ENCODE measurements at regions not wholly inside any gene's neighbourhood (a gene's known extent, or its start where the extent isn't known, plus 50 kb on each side); places are given as distances from the start of the nearest gene placed in this dataset.
"Not testable (repeated sequence)": the region's sequence is repeated elsewhere in the genome, so short reads cannot be mapped to it uniquely, and the experiment has no call there.

- peak in 1 of 2 donors; percentile 26 for DNase-seq
Measured at GRCh38 chr1:88519156-88519555, 164.9 kb upstream of the PKN2 start.

DNA sequence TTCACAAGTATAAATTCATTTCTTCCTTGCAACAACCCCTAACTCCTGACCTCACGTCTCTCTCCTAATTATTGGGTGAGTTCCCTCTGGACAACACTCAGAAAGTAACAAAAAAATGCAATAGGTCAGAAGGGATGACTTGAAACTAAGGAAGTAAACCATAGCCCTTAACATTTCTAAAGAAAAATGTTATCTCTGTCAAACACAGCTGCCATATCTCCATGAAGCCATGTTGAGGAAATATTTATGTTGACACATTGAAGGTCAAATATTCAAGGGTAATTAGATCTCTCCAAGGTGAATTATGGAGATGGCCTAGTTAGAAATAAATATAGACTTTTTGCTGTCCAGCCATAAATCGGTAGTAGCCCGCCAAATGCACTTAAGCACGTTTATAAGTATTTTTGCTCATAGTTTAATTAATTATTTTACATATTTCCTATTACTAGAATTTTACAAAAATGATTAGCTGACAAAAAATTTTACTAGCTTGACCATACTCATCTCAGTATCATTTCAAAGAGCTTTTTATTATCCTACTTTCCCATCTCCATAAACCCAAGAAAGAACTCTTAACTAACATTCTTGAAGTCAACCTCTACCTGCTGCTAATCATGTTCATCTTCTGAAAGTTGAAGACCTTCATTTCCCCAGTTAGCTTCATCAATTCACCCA, 160.1 kb upstream of the PKN2 start:
- no peak for DNase-seq

DNA sequence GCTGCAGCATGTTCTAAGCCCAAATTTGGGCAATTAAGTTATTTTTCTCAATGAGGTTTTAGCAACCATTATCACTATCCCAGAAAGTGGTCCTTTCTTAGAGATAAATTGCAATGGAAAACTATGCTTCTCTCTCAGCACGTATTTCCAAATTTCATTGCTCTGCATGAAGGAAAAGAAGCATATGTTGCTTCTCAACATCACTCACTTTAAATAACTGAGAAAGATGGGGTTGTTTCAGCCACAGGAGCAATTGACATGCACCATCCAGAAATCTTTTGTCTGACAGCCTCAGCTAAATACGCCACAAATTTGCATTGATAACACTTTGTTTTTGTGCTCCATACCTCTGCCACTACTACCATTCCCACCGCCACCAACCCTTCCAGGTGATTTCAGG, 157.6 kb upstream of the PKN2 start:
- no peak for DNase-seq

- DNase-seq, result no peak
Measured at GRCh38 chr1:88528792-88529191, 155.3 kb upstream of the PKN2 start.

DNA sequence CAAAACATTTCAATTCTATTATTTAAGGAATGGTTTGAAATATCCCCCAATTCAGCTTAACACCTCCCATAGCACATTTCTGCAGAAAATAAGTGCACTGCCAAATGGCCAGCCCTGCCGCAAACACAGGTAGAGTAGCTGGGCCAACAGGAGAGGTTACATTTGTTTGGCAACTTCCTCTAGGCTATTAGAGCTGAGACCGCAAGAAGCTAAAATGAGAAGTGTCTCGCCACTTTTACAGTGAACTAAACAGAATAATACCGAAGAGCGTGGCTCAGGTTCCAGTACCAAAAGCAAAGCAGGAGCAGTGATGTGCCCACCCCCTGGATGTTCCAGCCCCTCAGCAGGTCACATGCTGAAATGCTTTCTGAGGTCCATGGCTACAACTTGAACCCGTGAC, 154.5 kb upstream of the PKN2 start:
- DNase-seq, result no peak

GRCh38 chr1:88530246-88530645, 153.8 kb upstream of the PKN2 start:
- no peak for DNase-seq

DNA sequence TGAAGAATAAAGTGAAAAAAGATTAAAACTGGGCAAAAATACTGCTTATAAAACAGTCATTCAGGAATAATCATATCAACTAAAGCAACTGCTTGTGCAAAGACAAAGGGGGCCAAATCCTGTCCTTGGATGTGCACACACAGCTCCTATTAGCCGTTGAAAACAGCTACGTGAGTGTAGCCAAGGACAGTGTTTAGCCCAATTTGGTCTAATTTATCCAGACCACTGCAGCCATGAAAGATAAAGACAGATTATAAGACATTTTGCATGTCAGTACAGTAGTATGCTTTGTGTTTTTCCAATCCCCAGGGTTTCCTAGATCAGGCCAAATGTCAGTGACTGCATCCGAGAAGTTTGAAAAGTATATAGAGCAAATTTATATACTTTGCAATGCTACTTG, 146.3 kb upstream of the PKN2 start:
- DNase-seq, result no peak

GRCh38 chr1:88538222-88538899, 145.7 kb upstream of the PKN2 start:
- DNase-seq, result no peak

GRCh38 chr1:88540255-88540654, 143.8 kb upstream of the PKN2 start:
- no peak for DNase-seq

GRCh38 chr1:88541596-88541995, 142.5 kb upstream of the PKN2 start:
- no peak for DNase-seq

GRCh38 chr1:88544195-88544594, 139.9 kb upstream of the PKN2 start:
- DNase-seq, result no peak

DNA sequence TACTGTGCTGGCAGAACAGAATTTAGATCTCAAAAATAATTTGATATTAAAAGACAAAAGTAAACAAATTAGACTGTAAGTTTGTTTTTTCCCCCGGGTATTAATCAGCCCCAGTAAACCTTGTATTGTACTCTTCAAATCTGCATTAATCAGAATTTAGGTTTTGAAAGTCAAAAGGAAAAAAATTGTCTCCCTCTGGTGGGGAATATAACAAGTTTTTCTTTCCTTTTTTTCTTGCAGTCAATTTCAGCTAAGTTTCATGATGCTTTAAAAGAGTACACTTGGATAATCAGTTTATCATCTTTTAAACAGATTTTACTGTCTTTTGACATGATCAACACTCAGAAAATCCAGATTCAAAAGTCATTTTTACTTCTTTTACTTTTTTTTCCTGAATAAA, 134.5 kb upstream of the PKN2 start:
- peak in 1 of 2 donors; percentile 37 for DNase-seq

DNA sequence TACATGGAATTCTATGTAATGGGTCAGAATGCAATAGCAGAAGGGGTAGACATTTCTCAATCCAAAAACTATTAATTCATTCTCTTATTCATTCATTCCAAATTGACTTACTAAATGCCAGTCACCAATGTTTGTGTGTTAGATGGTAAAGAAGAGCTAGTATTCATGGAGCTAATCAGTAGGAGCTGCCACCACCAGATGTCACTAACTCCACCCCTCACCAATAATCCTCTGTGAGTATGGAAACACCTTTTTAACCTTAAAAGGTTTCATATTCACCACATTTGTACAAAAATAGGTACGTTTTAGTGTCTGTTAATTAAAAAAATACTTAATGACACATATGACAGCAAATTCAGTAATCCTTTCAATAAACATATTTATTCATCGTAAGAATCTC, 131.8 kb upstream of the PKN2 start:
- DNase-seq, result no peak

DNA sequence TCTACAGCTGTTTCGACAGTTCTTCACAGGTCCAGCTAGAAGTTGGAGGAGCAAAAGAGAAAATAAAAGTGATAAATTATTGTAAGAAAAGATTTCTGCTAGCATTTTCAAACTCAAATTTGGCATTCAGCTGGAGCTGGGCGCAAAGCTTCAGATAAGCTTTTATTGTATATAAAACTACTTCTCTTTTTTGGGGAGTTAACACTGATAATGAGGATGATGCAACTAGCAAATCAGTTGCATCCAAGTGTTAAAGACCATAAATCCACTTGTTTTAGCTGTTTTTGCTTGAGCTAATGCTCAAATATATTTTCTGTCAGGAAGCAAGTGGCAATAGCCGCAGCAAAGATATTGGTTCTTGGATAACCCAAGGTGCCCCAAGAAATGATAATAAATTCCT, 127.1 kb upstream of the PKN2 start:
- DNase-seq, result no peak

DNA sequence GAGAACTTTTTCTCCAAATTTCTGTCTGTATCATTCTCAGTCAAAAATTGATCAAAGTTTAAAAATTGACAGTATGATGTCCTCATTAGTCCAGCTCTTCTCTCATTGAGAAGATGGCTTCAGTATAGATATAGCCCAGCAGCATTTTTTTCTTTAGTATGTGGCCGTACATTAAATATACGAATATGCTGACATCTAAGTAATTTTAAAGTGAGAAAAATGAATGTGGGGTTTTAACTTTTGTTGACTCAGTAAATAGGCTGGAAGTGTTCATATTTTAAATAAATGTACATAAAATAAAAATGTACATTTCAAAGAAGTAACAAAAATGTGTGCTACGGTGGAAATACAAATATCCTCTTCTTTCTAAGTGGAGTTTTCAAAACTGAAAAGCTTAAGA, 123.5 kb upstream of the PKN2 start:
- no peak for DNase-seq

DNA sequence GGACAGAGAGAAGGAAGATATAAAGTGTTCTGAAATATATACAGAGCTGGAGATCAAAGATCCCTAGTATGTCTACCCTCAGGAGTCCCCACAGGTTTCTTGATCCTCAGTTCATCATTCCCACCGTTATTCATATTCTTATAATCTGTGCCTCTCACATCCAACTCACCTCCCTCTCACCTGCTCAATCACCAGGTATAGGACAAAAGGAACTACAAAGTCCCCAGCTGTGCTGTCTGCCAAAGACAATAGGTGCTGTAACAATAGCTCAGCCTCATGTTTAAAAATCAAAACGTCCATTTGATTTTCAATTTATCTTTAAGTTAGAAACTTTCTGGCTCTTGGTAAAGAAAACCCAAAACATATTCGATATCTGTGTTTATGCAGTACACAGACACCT, 121.1 kb upstream of the PKN2 start:
- DNase-seq, result no peak

- DNase-seq, result no peak
Measured at GRCh38 chr1:88566615-88567387, 117.3 kb upstream of the PKN2 start.

GRCh38 chr1:88571506-88571905, 112.6 kb upstream of the PKN2 start:
- DNase-seq, result no peak

DNA sequence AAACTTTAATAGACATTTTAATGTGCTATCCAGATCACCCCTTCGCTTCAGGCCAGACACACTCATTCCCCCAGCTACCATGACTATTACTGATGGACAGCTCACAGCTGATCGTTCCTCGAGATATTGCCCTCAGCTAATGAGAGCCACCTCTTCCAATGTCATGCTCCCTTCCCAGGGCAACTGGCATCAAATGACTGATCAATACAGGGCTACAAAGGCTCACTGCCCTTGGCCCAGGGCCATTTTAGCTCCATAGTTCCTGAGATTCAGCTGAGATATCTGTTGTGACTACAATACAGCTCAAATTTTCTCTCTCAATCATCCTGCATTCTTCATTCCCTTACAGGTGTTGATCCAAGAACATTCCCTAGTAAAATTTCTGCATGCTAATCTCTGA, 104.5 kb upstream of the PKN2 start:
- DNase-seq, result no peak

DNA sequence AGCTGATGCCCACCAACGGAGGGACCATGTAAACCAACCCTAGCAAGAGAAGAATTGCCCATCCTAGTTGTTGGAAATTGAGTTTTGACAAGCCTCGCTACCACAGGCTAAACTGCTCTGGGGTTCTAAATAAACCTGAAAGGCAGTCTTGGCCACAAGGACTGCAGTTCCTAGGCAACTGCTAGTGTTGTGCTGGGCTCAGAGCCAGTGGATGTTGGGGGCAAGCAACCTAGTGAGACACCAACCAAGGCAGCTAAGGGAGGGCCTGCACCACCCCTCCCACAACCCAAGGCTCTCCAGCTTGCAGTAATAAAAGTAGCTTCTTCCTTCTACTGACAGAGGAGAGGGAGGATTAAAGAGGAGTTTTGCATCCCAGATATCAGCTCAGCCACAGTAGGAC, 102.4 kb upstream of the PKN2 start:
- peak in 1 of 2 donors; percentile 1 for DNase-seq

DNA sequence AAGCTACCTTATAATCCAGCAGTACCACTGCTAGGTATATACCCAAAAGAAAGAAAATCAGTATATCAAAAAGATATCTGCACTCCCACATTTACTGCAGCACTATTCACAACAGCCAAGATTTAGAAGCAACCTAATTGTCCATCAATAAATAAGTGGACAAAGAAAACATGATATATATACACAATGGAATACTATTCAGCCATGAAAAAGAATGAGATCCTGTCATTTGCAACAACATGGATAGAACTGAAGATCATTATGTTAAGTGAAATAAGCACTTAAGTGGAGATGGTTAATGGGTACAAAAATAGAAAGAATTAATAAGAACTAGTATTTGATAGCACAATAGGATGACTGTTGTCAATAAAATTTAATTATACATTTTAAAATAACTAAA, 90.7 kb upstream of the PKN2 start:
- DNase-seq, result no peak

- no peak for DNase-seq
Measured at GRCh38 chr1:88595355-88596002, 88.6 kb upstream of the PKN2 start.

GRCh38 chr1:88597973-88598372, 86.1 kb upstream of the PKN2 start:
- DNase-seq, result not testable (repeated sequence)
